Endothelial cell of umbilical vein (primary cell): ENCODE measurements at regions not wholly inside any gene's neighbourhood (a gene's known extent, or its start where the extent isn't known, plus 50 kb on each side); places are given as distances from the start of the nearest gene placed in this dataset.

Source experiments
- BruUV-seq: library from RNA; stranded (reverse); fragments of 400-500 nt; replicated peaks from 2 replicates; lab custom pipeline; 2021; lab: Mats Ljungman, UMichigan
- CTCF ChIA-PET: fragments of 300-600, 350-600 bp; sonication (Branson Sonifier 250); formaldehyde crosslinking; loops from one replicate; lab custom pipeline; 2021; ENCODE audit warnings: antibody characterized with exemption, inconsistent platforms; lab: Charles Lee
- POLR2A ChIA-PET: fragments of 300-600, 350-600 bp; sonication (Branson Sonifier 250); formaldehyde crosslinking; loops from one replicate; lab custom pipeline; 2021; ENCODE audit warnings: antibody characterized with exemption, inconsistent platforms; lab: Charles Lee
- DNase-seq: peaks from one replicate; pipeline ENCODE4 v3.0.0-alpha.2; 2011; ENCODE audit warnings: low read depth, low spot score
- FAIRE-seq: peaks from 2 replicates; lab custom pipeline; 2011; peaks lifted over from hg19 to GRCh38; lab: Jason Lieb, UNC
- H2AFZ ChIP-seq: 2 replicates; pipeline ENCODE4 v1.6.0; 2012; ENCODE audit warnings: low read depth, low read length, control low read depth, inconsistent platforms
- H3K27ac ChIP-seq: 2 replicates; pipeline ENCODE4 v1.5.1; 2011; ENCODE audit warnings: low read depth, mild to moderate bottlenecking, control low read depth, low read length, moderate library complexity; ENCODE audit not compliant: insufficient read depth
- H3K27me3 ChIP-seq, 2 experiments: 2 replicates each; pipeline versions ENCODE4 v1.6.0 to v1.6.1; 2011; ENCODE audit warnings: low read length in 2 of 2, mixed read lengths in 1 of 2; ENCODE audit not compliant: control insufficient read depth in 2 of 2, insufficient read depth in 2 of 2
- H3K36me3 ChIP-seq, 2 experiments: 2 replicates in 1 of 2; 3 replicates in 1 of 2; pipeline ENCODE4 v1.5.1; 2011; ENCODE audit warnings: low read length in 2 of 2, mild to moderate bottlenecking in 1 of 2, moderate library complexity in 1 of 2; ENCODE audit not compliant: control insufficient read depth in 2 of 2, insufficient read depth in 2 of 2; ENCODE audit errors: extremely low read depth in 1 of 2
- H3K4me1 ChIP-seq: 3 replicates; pipeline ENCODE4 v1.5.1; 2011; ENCODE audit warnings: mild to moderate bottlenecking, low read length; ENCODE audit not compliant: control insufficient read depth, insufficient read depth; ENCODE audit errors: extremely low read depth
- H3K4me2 ChIP-seq: 2 replicates; pipeline ENCODE4 v1.6.1; 2011; ENCODE audit warnings: low read length, control low read depth, mixed read lengths; ENCODE audit not compliant: insufficient read depth
- H3K4me3 ChIP-seq, 3 experiments: fragments of 200-600 bp in 1 of 3; sonication (generic), shearing (Covaris generic) in 1 of 3; replicated peaks in 1 of 3; 2 replicates each; pipeline ENCODE4 v1.5.1; 2011 to 2016; ENCODE audit warnings: control low read depth in 3 of 3, low read length in 3 of 3, mild to moderate bottlenecking in 2 of 3, inconsistent platforms in 1 of 3, low read depth in 1 of 3, moderate library complexity in 1 of 3; ENCODE audit not compliant: insufficient read depth in 1 of 3
- H3K79me2 ChIP-seq: 2 replicates; pipeline ENCODE4 v1.6.0; 2012; ENCODE audit warnings: low read length, inconsistent platforms; ENCODE audit not compliant: control insufficient read depth, insufficient read depth
- H3K9ac ChIP-seq: replicated peaks from 2 replicates; pipeline ENCODE3; 2011; ENCODE audit warnings: low read length, control low read depth; ENCODE audit not compliant: insufficient read depth; ENCODE audit errors: extremely low read depth
- H3K9me1 ChIP-seq: replicated peaks from 3 replicates; pipeline ENCODE4 v1.6.0; 2011; ENCODE audit warnings: mild to moderate bottlenecking, low read length; ENCODE audit not compliant: control insufficient read depth, insufficient read depth; ENCODE audit errors: extremely low read depth
- H3K9me3 ChIP-seq: replicated peaks from 2 replicates; pipeline ENCODE4 v1.5.1; 2012; ENCODE audit warnings: low read length, inconsistent platforms; ENCODE audit not compliant: control insufficient read depth, insufficient read depth
- H4K20me1 ChIP-seq: replicated peaks from 2 replicates; pipeline ENCODE3; 2011; ENCODE audit warnings: mild to moderate bottlenecking, low read length; ENCODE audit not compliant: control insufficient read depth, insufficient read depth; ENCODE audit errors: extremely low read depth
- EZH2 ChIP-seq: IDR thresholded peaks from 2 replicates; pipeline ENCODE4 v1.6.1; 2012; ENCODE audit warnings: borderline replicate concordance, low read depth, mild to moderate bottlenecking, moderate library complexity, low read length, inconsistent platforms; ENCODE audit not compliant: severe bottlenecking
- FOS ChIP-seq: IDR thresholded peaks from 2 replicates; pipeline ENCODE4 v1.6.1; 2011; ENCODE audit warnings: mild to moderate bottlenecking, low read length, moderate library complexity, borderline replicate concordance; ENCODE audit not compliant: insufficient read depth
- GATA2 ChIP-seq: IDR thresholded peaks from 2 replicates; pipeline ENCODE4 v1.7.0; 2011; ENCODE audit warnings: low read depth, mild to moderate bottlenecking, moderate library complexity, mixed read lengths, low read length; ENCODE audit not compliant: insufficient read length, insufficient read depth
- JUN ChIP-seq: IDR thresholded peaks from 2 replicates; pipeline ENCODE4 v1.6.1; 2011; ENCODE audit warnings: borderline replicate concordance, low read depth; ENCODE audit not compliant: insufficient read length, insufficient read depth
- MYC ChIP-seq: IDR thresholded peaks from one replicate; pipeline ENCODE4 v1.6.1; 2011; ENCODE audit warnings: mild to moderate bottlenecking, low read depth, low read length
- POLR2A ChIP-seq: IDR thresholded peaks from 2 replicates; pipeline ENCODE4 v1.6.1; 2012; ENCODE audit warnings: low read depth, mild to moderate bottlenecking, control low read depth, low read length
- POLR2AphosphoS5 ChIP-seq: IDR thresholded peaks from 2 replicates; pipeline ENCODE4 v1.6.1; 2012; ENCODE audit warnings: low read depth, mild to moderate bottlenecking, control low read depth, low read length, moderate library complexity; ENCODE audit not compliant: insufficient read depth
- dilution Hi-C: fragments of 300-500 bp; cut with MboI; formaldehyde crosslinking; loops from one replicate; pipeline ENCODE4 v1.15.0; 2019; ENCODE audit warnings: low sequenced_read_pairs; ENCODE audit not compliant: extremely low pct_ligation_motif_present
- intact Hi-C: fragments of 100-400 bp; cut with micrococcal nuclease; formaldehyde crosslinking; loops from one replicate; pipeline ENCODE4 v1.10.0; 2022
- TF ChIP-seq, protein P1 (sequence below): IDR thresholded peaks from 2 replicates; pipeline ENCODE4 v1.6.1; 2011; ENCODE audit not compliant: insufficient read depth, insufficient read length
- TF ChIP-seq, protein P2 (sequence below), 2 donors: IDR thresholded peaks; 1 replicate in 1 of 2; 2 replicates in 1 of 2; pipeline ENCODE4 v1.5.1; 2011; ENCODE audit warnings: low read length in 2 of 2, mild to moderate bottlenecking in 2 of 2, moderate library complexity in 2 of 2, control low read depth in 1 of 2, inconsistent platforms in 1 of 2, low read depth in 1 of 2; ENCODE audit not compliant: insufficient read depth in 1 of 2; ENCODE audit errors: extremely low read depth in 1 of 2

DNA sequence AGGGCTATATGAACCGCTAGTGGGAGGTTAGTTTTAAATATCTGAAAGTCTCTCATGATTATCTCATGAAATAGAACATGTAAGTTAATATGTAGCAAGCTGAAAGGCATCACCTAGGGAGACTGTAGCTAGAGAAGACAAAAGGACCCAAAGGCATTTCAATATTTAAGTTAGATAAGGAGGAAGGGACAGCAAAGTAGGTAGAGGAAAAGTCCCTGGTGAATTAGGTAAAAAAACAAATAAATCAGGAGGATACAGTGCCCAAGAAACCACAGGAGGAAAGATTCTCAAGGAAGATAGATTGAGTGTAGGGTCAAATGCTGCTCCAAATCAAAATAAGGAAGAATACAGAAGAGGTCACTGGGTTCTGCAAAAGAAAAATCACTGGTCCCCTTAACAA lies 175.5 kb downstream of the GASK1B start:
- no peaks in the 10 kb centered on the region for H3K9me1 ChIP-seq

More for the DNA sequence above, 175.5 kb downstream of the GASK1B start:
- dilution Hi-C loops (no loop called here), intact Hi-C loops (loop anchor here (10.0 kb wide), 1 partner anchor 628 kb away; no protein-coding TSS in a partner anchor)
- no peak for TF ChIP-seq JUN
- TF ChIP-seq, protein P1, sequence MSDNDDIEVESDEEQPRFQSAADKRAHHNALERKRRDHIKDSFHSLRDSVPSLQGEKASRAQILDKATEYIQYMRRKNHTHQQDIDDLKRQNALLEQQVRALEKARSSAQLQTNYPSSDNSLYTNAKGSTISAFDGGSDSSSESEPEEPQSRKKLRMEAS = no peak
- no peak for TF ChIP-seq POLR2AphosphoS5
- TF ChIP-seq GATA2 = no peak
- no peak for TF ChIP-seq POLR2A
- TF ChIP-seq MYC = no peak
- TF ChIP-seq EZH2 = no peak
- no peak for TF ChIP-seq FOS
- TF ChIP-seq, protein P2, sequence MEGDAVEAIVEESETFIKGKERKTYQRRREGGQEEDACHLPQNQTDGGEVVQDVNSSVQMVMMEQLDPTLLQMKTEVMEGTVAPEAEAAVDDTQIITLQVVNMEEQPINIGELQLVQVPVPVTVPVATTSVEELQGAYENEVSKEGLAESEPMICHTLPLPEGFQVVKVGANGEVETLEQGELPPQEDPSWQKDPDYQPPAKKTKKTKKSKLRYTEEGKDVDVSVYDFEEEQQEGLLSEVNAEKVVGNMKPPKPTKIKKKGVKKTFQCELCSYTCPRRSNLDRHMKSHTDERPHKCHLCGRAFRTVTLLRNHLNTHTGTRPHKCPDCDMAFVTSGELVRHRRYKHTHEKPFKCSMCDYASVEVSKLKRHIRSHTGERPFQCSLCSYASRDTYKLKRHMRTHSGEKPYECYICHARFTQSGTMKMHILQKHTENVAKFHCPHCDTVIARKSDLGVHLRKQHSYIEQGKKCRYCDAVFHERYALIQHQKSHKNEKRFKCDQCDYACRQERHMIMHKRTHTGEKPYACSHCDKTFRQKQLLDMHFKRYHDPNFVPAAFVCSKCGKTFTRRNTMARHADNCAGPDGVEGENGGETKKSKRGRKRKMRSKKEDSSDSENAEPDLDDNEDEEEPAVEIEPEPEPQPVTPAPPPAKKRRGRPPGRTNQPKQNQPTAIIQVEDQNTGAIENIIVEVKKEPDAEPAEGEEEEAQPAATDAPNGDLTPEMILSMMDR (IDR thresholded peaks at IDR 0.05; ENCODE audit: extremely low read depth in 1 of 2, insufficient read depth in 1 of 2, low read depth in 1 of 2, low read length in 2 of 2) = no peak
- DNase-seq = no peak
- no TSS peak for BruUV-seq
- FAIRE-seq = no peak
- no peaks in the 10 kb centered on the region for H3K36me3 ChIP-seq
- no peak overlapping the region for H3K4me2 ChIP-seq
- CTCF ChIA-PET = interaction anchor here (1.1 kb wide), 1 partner anchor 172 kb away, joined by 4 read pairs; no protein-coding TSS in a partner anchor
- peaks cover 42% of the 10 kb centered on the region for H3K4me1 ChIP-seq
- no peak overlapping the region for H3K27ac ChIP-seq
- no peak overlapping the region for H2AFZ ChIP-seq
- H3K4me3 ChIP-seq = no peak overlapping the region
- POLR2A ChIA-PET = no interaction called here
- H3K79me2 ChIP-seq = no peaks in the 10 kb centered on the region
- H3K27me3 ChIP-seq = no peaks in the 10 kb centered on the region
- no peak overlapping the region for H3K9ac ChIP-seq
- H3K9me3 ChIP-seq = no peaks in the 10 kb centered on the region
- no peaks in the 10 kb centered on the region for H4K20me1 ChIP-seq
